ENCODE measurements at regions not wholly inside any gene's neighbourhood (a gene's known extent, or its start where the extent isn't known, plus 50 kb on each side); places are given as distances from the start of the nearest gene placed in this dataset.
A peak's percentile ranks its signal among the peaks of the same experiment; 100 is the strongest.

- no peak for DNase-seq (ENCODE audit: low read depth in 2 of 2)
- no peaks in the 10 kb centered on the region for H3K4me1 ChIP-seq (ENCODE audit: control insufficient read depth, extremely low read depth, insufficient read depth, low read length)
- H3K4me3 ChIP-seq (replicated peaks in 1 of 4; ENCODE audit: control extremely low read depth in 1 of 4, insufficient read depth in 1 of 4, low read depth in 3 of 4, low read length in 4 of 4): no peak overlapping the region
- H3K79me2 ChIP-seq (ENCODE audit: control insufficient read depth, insufficient read depth, low read length): no peaks in the 10 kb centered on the region
- H3K27me3 ChIP-seq (ENCODE audit: control insufficient read depth, insufficient read depth, low read length): no peaks in the 10 kb centered on the region
- H4K20me1 ChIP-seq (ENCODE audit: control insufficient read depth, extremely low read depth, insufficient read depth, low read length): no peaks in the 10 kb centered on the region
- no peak overlapping the region for H3K4me2 ChIP-seq (ENCODE audit: extremely low read depth, insufficient read depth, low read length)
- no peak overlapping the region for H3K9ac ChIP-seq (ENCODE audit: insufficient read depth, low read length)
- no peaks in the 10 kb centered on the region for H3K9me3 ChIP-seq (ENCODE audit: control insufficient read depth, insufficient read depth, low read depth, low read length)
- H3K27ac ChIP-seq (ENCODE audit: insufficient read depth, low read length): no peak overlapping the region
- TF ChIP-seq CTCF (conservative IDR thresholded peaks at IDR 0.05 in 1 of 2, IDR thresholded peaks at IDR 0.05 in 1 of 2; ENCODE audit: low read depth in 1 of 2, low read length in 2 of 2) (no peak), EZH2 (IDR thresholded peaks at IDR 0.05; ENCODE audit: low read length, missing control alignments) (no peak)
- no peak overlapping the region for H2AFZ ChIP-seq (ENCODE audit: low read length)
- H3K36me3 ChIP-seq (ENCODE audit: control insufficient read depth, insufficient read depth, low read length): no peaks in the 10 kb centered on the region
Observed at GRCh38 chr13:75149776-75150175, 332.2 kb downstream of the TBC1D4 start.

- Histone ChIP-seq H3K27ac (ENCODE audit: insufficient read depth, low read length) (no peak overlapping the region), H3K4me1 (ENCODE audit: control insufficient read depth, extremely low read depth, insufficient read depth, low read length) (no peaks in the 10 kb centered on the region), H3K9ac (ENCODE audit: insufficient read depth, low read length) (no peak overlapping the region), H3K79me2 (ENCODE audit: control insufficient read depth, insufficient read depth, low read length) (no peaks in the 10 kb centered on the region), H3K9me3 (ENCODE audit: control insufficient read depth, insufficient read depth, low read depth, low read length) (no peaks in the 10 kb centered on the region), H3K4me2 (ENCODE audit: extremely low read depth, insufficient read depth, low read length) (no peak overlapping the region), H4K20me1 (ENCODE audit: control insufficient read depth, extremely low read depth, insufficient read depth, low read length) (no peaks in the 10 kb centered on the region), H3K4me3 (replicated peaks in 1 of 4; ENCODE audit: control extremely low read depth in 1 of 4, insufficient read depth in 1 of 4, low read depth in 3 of 4, low read length in 4 of 4) (no peak overlapping the region), H2AFZ (ENCODE audit: low read length) (no peak overlapping the region), H3K36me3 (ENCODE audit: control insufficient read depth, insufficient read depth, low read length) (no peaks in the 10 kb centered on the region), H3K27me3 (ENCODE audit: control insufficient read depth, insufficient read depth, low read length) (no peaks in the 10 kb centered on the region)
- TF ChIP-seq CTCF (conservative IDR thresholded peaks at IDR 0.05 in 1 of 2, IDR thresholded peaks at IDR 0.05 in 1 of 2; ENCODE audit: low read depth in 1 of 2, low read length in 2 of 2): no peak
- TF ChIP-seq EZH2 (IDR thresholded peaks at IDR 0.05; ENCODE audit: low read length, missing control alignments): no peak
- DNase-seq (ENCODE audit: low read depth in 2 of 2): peak in 1 of 2 donors; percentile 23
Observed at GRCh38 chr13:75147946-75148345, 334.0 kb downstream of the TBC1D4 start.

- no peak overlapping the region for H3K4me2 ChIP-seq (ENCODE audit: extremely low read depth, insufficient read depth, low read length)
- TF ChIP-seq CTCF (conservative IDR thresholded peaks at IDR 0.05 in 1 of 2, IDR thresholded peaks at IDR 0.05 in 1 of 2; ENCODE audit: low read depth in 1 of 2, low read length in 2 of 2) (no peak), EZH2 (IDR thresholded peaks at IDR 0.05; ENCODE audit: low read length, missing control alignments) (no peak)
- no peak overlapping the region for H3K4me3 ChIP-seq (replicated peaks in 1 of 4; ENCODE audit: control extremely low read depth in 1 of 4, insufficient read depth in 1 of 4, low read depth in 3 of 4, low read length in 4 of 4)
- H3K4me1 ChIP-seq (ENCODE audit: control insufficient read depth, extremely low read depth, insufficient read depth, low read length): no peaks in the 10 kb centered on the region
- H3K27ac ChIP-seq (ENCODE audit: insufficient read depth, low read length): no peak overlapping the region
- H4K20me1 ChIP-seq (ENCODE audit: control insufficient read depth, extremely low read depth, insufficient read depth, low read length): no peaks in the 10 kb centered on the region
- H3K9ac ChIP-seq (ENCODE audit: insufficient read depth, low read length): no peak overlapping the region
- H2AFZ ChIP-seq (ENCODE audit: low read length): no peak overlapping the region
- H3K36me3 ChIP-seq (ENCODE audit: control insufficient read depth, insufficient read depth, low read length): no peaks in the 10 kb centered on the region
- H3K79me2 ChIP-seq (ENCODE audit: control insufficient read depth, insufficient read depth, low read length): no peaks in the 10 kb centered on the region
- no peaks in the 10 kb centered on the region for H3K27me3 ChIP-seq (ENCODE audit: control insufficient read depth, insufficient read depth, low read length)
- DNase-seq (ENCODE audit: low read depth in 2 of 2): no peak
- no peaks in the 10 kb centered on the region for H3K9me3 ChIP-seq (ENCODE audit: control insufficient read depth, insufficient read depth, low read depth, low read length)
Observed at GRCh38 chr13:75146436-75146835, 335.5 kb downstream of the TBC1D4 start.

All from fibroblast of lung (primary cell).